ENCODE measurements at regions not wholly inside any gene's neighbourhood (a gene's known extent, or its start where the extent isn't known, plus 50 kb on each side); places are given as distances from the start of the nearest gene placed in this dataset.

DNA sequence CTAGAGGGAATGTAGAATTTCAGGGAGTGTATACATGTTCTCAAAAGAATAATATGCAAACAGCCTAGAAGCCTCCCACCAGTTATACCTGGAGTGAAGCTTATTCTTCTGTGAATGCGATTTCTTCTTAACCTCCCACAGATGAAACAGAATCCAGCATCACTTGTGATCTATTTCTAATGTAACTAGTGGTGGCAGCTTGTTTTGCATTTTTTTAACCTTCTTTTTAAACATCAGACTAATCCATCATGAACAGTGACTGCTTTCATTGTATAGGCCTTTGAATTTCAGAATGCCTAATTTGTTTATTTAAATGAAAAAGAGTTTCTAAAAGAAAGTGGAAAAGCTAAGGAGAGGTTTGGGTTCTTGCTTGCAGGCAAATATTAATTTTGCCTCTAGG lies 85.7 kb upstream of the EPHA4 start:
- Histone ChIP-seq H3K9me3 (ENCODE audit: low read depth) (no peaks in the 10 kb centered on the region), H3K27me3 (no peaks in the 10 kb centered on the region), H4K20me1 (ENCODE audit: insufficient read depth, poor library complexity, severe bottlenecking) (no peaks in the 10 kb centered on the region), H3K79me2 (no peaks in the 10 kb centered on the region), H2AFZ (no peak overlapping the region), H3K4me3 (no peak overlapping the region), H3K27ac (no peak overlapping the region), H3K4me2 (no peak overlapping the region), H3K9me2 (replicated peaks; ENCODE audit: insufficient read depth) (no peaks in the 10 kb centered on the region), H3K36me3 (replicated peaks; ENCODE audit: insufficient read depth, low read depth) (no peaks in the 10 kb centered on the region), H3K4me1 (ENCODE audit: insufficient read depth) (no peaks in the 10 kb centered on the region)
- WGBS (ENCODE audit: low lambda C conversion rate, missing lambda C conversion rate), result 86% methylated on average over 1 of the region's 1 CpG
- no peak for DNase-seq (ENCODE audit: low spot score)
- TF ChIP-seq, protein P1, sequence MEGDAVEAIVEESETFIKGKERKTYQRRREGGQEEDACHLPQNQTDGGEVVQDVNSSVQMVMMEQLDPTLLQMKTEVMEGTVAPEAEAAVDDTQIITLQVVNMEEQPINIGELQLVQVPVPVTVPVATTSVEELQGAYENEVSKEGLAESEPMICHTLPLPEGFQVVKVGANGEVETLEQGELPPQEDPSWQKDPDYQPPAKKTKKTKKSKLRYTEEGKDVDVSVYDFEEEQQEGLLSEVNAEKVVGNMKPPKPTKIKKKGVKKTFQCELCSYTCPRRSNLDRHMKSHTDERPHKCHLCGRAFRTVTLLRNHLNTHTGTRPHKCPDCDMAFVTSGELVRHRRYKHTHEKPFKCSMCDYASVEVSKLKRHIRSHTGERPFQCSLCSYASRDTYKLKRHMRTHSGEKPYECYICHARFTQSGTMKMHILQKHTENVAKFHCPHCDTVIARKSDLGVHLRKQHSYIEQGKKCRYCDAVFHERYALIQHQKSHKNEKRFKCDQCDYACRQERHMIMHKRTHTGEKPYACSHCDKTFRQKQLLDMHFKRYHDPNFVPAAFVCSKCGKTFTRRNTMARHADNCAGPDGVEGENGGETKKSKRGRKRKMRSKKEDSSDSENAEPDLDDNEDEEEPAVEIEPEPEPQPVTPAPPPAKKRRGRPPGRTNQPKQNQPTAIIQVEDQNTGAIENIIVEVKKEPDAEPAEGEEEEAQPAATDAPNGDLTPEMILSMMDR (IDR thresholded peaks at IDR 0.05; ENCODE audit: poor library complexity), result no peak
- no peak for TF ChIP-seq EZH2phosphoT487 (IDR thresholded peaks at IDR 0.05; ENCODE audit: low read depth, severe bottlenecking, unreplicated experiment)
- no peak for TF ChIP-seq EZH2 (IDR thresholded peaks at IDR 0.05; ENCODE audit: borderline replicate concordance)

DNA sequence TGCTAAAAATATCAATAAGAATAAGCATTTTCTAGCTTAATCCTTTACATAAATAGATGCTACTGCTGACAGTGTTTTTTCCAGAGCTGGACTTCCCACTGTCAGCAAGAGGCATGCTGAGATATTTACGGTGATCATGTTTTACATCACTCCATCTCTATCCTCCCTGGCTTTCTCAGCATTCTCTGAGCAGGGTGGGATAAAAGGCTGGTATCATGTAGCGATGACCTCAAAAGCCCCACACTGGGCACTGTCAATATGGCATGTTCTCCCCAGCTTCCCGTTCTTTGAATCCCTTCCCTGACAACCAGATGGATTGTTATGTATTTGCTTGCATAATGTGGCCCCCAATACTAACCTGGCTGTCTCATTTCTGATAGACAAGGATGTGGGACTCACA lies 83.2 kb upstream of the EPHA4 start:
- Histone ChIP-seq H3K4me3 (no peak overlapping the region), H3K4me2 (no peak overlapping the region), H4K20me1 (ENCODE audit: insufficient read depth, poor library complexity, severe bottlenecking) (no peaks in the 10 kb centered on the region), H2AFZ (no peak overlapping the region), H3K79me2 (no peaks in the 10 kb centered on the region), H3K9me2 (replicated peaks; ENCODE audit: insufficient read depth) (no peaks in the 10 kb centered on the region), H3K9me3 (ENCODE audit: low read depth) (no peaks in the 10 kb centered on the region), H3K4me1 (ENCODE audit: insufficient read depth) (no peaks in the 10 kb centered on the region), H3K27me3 (no peaks in the 10 kb centered on the region), H3K36me3 (replicated peaks; ENCODE audit: insufficient read depth, low read depth) (no peaks in the 10 kb centered on the region), H3K27ac (no peak overlapping the region)
- no peak for DNase-seq (ENCODE audit: low spot score)
- WGBS (ENCODE audit: low lambda C conversion rate, missing lambda C conversion rate), result 65% methylated on average over 3 of the region's 3 CpGs
- TF ChIP-seq EZH2 (IDR thresholded peaks at IDR 0.05; ENCODE audit: borderline replicate concordance) (no peak), EZH2phosphoT487 (IDR thresholded peaks at IDR 0.05; ENCODE audit: low read depth, severe bottlenecking, unreplicated experiment) (no peak)
- TF ChIP-seq, protein P1 (IDR thresholded peaks at IDR 0.05; ENCODE audit: poor library complexity), result no peak

DNA sequence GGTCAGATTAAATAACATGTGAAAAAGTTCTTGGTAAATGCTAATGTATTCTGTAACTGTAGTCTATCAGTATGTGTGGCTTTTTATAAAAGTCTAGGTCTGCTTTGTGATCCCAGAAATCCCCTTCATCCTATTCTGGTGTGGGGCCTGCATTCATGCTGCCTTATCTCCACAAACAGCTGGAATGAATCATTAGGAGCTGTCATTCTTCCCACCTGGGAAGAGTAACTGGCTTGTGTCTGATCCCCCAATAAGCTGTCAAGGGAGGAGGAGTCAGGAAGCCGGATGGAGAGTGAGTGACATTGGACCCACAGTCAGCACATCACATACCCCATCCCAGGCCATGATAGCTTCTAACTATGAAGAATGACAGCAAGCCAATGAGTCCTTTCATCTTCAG lies 81.1 kb upstream of the EPHA4 start:
- 35% methylated on average over 1 of the region's 1 CpG for WGBS (ENCODE audit: low lambda C conversion rate, missing lambda C conversion rate)
- no peak for TF ChIP-seq EZH2phosphoT487 (IDR thresholded peaks at IDR 0.05; ENCODE audit: low read depth, severe bottlenecking, unreplicated experiment)
- TF ChIP-seq EZH2 (IDR thresholded peaks at IDR 0.05; ENCODE audit: borderline replicate concordance), result no peak
- TF ChIP-seq, protein P1 (IDR thresholded peaks at IDR 0.05; ENCODE audit: poor library complexity), result no peak
- H3K4me3 ChIP-seq, result no peak overlapping the region
- no peaks in the 10 kb centered on the region for H3K9me3 ChIP-seq (ENCODE audit: low read depth)
- H2AFZ ChIP-seq, result no peak overlapping the region
- DNase-seq (ENCODE audit: low spot score), result no peak
- no peaks in the 10 kb centered on the region for H3K4me1 ChIP-seq (ENCODE audit: insufficient read depth)
- no peaks in the 10 kb centered on the region for H3K27me3 ChIP-seq
- H3K4me2 ChIP-seq, result no peak overlapping the region
- H3K9me2 ChIP-seq (replicated peaks; ENCODE audit: insufficient read depth), result no peaks in the 10 kb centered on the region
- H3K79me2 ChIP-seq, result no peaks in the 10 kb centered on the region
- H3K27ac ChIP-seq, result no peak overlapping the region
- no peaks in the 10 kb centered on the region for H3K36me3 ChIP-seq (replicated peaks; ENCODE audit: insufficient read depth, low read depth)
- H4K20me1 ChIP-seq (ENCODE audit: insufficient read depth, poor library complexity, severe bottlenecking), result no peaks in the 10 kb centered on the region
